Body of pancreas (tissue), 4 donors: ENCODE measurements at regions not wholly inside any gene's neighbourhood (a gene's known extent, or its start where the extent isn't known, plus 50 kb on each side); places are given as distances from the start of the nearest gene placed in this dataset.

Source experiments
- POLR2A ChIP-seq, 3 donors: fragments of 450-650 bp; IDR thresholded peaks; one replicate each; pipeline ENCODE4 v1.6.1; 2016; ENCODE audit warnings: antibody characterized with exemption in 3 of 3, mild to moderate bottlenecking in 2 of 3
- TF ChIP-seq, protein P1 (sequence below), 7 experiments: fragments of 450-650 bp in 4 of 7; fragments of 200-600 bp in 3 of 7; sonication (generic) in 3 of 7; IDR thresholded peaks; one replicate each; pipeline ENCODE4 v1.5.1; 2016 to 2019; ENCODE audit warnings: antibody characterized with exemption in 7 of 7

DNA sequence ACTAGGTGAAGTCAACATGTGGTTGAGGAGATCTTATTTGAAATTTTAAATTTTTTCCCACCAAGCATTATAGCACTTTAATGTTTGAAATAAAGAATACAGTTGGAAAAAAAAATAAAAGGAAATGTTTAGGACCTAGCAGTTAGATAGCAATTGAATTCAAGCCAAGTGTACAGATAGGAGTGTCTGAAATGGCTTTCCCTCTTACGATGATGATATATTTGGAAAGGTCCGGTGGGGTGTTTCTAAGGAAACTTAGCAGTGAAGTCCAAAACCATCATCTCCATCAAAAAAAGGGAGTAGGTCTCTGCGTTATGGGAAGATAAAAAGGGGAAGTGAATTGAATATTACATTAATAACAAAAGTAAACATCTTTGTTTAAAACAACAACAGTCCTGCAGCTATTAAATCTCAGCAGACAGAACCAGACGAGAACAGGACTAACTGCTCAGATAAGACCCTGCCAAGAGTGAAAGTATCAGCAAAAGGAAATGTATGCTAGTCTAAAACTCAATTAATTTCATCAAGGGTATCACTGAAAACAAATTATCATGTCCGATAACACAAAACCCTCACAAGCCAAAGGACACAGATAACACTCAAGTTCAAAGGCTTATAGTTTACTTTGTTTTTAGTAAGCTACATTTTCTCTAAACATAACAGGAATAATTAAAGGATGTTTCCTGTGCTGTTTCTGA is 242.0 kb downstream of the BMP4 start:
- TF ChIP-seq, protein P1, sequence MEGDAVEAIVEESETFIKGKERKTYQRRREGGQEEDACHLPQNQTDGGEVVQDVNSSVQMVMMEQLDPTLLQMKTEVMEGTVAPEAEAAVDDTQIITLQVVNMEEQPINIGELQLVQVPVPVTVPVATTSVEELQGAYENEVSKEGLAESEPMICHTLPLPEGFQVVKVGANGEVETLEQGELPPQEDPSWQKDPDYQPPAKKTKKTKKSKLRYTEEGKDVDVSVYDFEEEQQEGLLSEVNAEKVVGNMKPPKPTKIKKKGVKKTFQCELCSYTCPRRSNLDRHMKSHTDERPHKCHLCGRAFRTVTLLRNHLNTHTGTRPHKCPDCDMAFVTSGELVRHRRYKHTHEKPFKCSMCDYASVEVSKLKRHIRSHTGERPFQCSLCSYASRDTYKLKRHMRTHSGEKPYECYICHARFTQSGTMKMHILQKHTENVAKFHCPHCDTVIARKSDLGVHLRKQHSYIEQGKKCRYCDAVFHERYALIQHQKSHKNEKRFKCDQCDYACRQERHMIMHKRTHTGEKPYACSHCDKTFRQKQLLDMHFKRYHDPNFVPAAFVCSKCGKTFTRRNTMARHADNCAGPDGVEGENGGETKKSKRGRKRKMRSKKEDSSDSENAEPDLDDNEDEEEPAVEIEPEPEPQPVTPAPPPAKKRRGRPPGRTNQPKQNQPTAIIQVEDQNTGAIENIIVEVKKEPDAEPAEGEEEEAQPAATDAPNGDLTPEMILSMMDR (IDR thresholded peaks at IDR 0.05), result no peak
- no peak for TF ChIP-seq POLR2A (IDR thresholded peaks at IDR 0.05)
